DOHH2 (cell line): ENCODE measurements at regions not wholly inside any gene's neighbourhood (a gene's known extent, or its start where the extent isn't known, plus 50 kb on each side); places are given as distances from the start of the nearest gene placed in this dataset.

Experiments used
- EZH2phosphoT487 ChIP-seq: fragments of 200-600 bp; sonication (generic); IDR thresholded peaks from 2 replicates; pipeline ENCODE4 v1.6.1; 2017; ENCODE audit warnings: borderline replicate concordance, mild to moderate bottlenecking, antibody characterized with exemption, low read length, moderate library complexity, mixed read lengths
- TF ChIP-seq, protein P1 (sequence below): fragments of 200-600 bp; sonication (generic); IDR thresholded peaks from one replicate; pipeline ENCODE4 v1.5.1; 2014; ENCODE audit warnings: antibody characterized with exemption, mild to moderate bottlenecking, low read depth, low read length; ENCODE audit not compliant: poor library complexity, severe bottlenecking

DNA sequence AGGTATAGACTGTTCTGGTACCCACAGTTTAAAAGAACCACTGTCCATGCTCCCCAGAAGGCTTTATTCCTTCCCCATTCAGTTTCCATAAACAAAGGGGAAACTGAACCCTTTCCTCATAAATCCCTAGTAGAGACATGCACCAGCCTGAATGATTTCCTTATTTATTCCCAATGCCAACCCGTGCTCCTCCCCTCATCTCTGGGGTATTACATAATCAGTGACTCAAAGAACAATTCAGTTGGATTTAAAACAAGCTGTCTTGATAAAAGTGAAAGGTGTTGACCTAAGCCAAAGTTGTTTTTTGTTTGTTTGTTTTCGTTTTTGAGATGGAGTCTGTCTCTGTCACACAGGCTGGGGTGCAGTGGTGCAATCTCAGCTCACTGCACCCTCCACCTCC lies 418.5 kb upstream of the CNTNAP5 start:
- TF ChIP-seq, protein P1, sequence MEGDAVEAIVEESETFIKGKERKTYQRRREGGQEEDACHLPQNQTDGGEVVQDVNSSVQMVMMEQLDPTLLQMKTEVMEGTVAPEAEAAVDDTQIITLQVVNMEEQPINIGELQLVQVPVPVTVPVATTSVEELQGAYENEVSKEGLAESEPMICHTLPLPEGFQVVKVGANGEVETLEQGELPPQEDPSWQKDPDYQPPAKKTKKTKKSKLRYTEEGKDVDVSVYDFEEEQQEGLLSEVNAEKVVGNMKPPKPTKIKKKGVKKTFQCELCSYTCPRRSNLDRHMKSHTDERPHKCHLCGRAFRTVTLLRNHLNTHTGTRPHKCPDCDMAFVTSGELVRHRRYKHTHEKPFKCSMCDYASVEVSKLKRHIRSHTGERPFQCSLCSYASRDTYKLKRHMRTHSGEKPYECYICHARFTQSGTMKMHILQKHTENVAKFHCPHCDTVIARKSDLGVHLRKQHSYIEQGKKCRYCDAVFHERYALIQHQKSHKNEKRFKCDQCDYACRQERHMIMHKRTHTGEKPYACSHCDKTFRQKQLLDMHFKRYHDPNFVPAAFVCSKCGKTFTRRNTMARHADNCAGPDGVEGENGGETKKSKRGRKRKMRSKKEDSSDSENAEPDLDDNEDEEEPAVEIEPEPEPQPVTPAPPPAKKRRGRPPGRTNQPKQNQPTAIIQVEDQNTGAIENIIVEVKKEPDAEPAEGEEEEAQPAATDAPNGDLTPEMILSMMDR, result no peak
- TF ChIP-seq EZH2phosphoT487, result no peak
